IPS-11a (cell line): ENCODE measurements at regions not wholly inside any gene's neighbourhood (a gene's known extent, or its start where the extent isn't known, plus 50 kb on each side); places are given as distances from the start of the nearest gene placed in this dataset.

Experiments used
- H3K4me3 ChIP-seq: one replicate; pipeline ENCODE4 v1.5.1; 2013; ENCODE audit warnings: low read depth, low read length, control low read depth

DNA sequence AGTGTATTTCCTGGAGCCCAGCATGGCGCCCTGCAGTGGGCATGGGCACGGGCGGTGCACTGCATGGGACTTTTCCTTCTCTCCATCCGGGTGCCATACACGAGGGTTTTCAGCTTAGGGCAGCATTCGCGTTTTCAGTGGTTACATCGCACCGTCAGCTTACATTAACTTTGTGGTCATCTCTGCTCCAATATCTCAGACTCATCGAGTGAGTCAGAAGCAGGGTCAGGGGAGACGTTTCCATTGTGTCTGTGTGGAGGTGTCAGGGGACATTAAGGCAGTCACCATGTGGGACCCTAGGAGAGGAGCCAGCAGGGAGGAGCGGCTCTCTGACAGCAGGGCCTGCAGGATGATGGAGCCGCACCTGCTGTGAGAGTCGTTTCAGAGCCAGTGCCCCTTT lies 541.0 kb downstream of the FGF9 start:
- no peak overlapping the region for H3K4me3 ChIP-seq

DNA sequence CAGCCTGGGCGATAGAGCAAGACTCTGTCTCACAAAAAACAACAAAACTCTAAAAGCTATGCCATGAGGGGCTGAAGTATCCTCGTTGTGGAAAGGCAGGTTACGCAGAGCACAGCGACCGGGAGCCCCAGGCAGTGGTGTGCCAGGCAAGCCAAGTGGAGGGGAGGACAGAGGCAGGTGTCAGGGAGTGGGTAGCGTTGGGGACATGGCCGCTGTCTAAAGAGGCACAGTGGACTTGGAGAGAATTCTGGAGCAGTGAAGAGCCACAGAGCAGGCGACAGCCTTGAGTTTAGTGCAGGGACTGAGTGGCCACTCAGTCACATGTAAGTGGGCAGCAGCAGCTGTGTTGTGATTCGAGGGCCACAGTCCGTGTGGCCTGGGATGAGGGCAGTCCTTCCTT lies 541.7 kb downstream of the FGF9 start:
- H3K4me3 ChIP-seq, result no peak overlapping the region

DNA sequence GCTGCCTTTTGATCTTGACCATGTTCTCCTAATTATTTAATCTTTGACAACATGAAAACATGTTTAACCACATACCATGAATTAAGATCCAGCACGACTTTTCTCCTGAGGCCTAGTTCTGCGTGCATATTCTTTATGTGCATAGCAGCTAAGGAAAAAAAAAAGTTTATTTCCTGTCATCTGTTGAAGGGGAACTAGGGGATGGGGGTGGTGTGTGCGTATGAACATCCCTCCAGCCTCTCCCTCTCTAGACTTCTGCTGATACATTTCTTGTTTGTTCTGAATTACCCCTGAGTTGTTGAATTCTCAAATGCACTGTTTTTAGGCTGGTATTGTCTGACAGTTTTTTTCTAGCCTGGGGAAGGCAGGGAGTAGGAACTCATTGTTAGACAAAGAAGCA lies 543.3 kb downstream of the FGF9 start:
- no peak overlapping the region for H3K4me3 ChIP-seq

DNA sequence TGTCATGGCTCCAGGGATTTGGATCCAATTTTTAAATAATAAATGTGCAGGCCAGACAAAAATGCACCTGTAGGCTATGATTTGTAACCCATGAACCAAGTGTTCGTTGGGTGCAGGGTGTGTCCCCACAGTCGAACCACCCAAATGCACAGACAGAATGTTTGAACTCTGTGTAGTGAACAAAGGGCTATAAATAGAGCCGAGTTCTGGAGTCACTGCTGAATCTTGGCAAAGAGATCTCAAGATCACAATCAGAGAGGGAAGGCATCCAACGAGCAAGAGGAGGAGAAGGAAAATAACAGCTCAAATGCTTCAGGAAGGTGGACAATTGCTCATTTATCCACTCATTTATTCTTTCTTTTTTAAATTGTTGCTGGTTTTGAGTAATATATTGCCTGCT lies 547.9 kb downstream of the FGF9 start:
- H3K4me3 ChIP-seq, result no peak overlapping the region

DNA sequence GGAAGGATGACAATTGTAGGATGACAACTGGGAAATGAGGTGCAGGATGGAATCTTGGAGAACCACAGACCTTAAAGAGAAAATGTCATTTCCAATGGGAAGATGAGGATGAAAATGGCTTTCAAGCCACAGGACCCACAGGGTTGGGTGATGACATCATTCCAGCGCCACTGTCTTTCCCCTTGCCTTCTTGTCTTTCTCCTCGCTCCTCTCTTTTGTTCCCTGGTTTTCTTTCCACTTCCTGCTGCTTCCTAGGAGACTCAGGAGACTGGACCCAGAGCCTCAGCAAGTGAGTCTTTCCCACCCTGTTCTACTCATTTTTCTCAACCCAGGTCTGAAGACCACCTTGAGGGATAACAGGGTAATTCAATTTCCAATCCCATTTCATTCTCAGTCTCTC lies 548.8 kb downstream of the FGF9 start:
- no peak overlapping the region for H3K4me3 ChIP-seq

DNA sequence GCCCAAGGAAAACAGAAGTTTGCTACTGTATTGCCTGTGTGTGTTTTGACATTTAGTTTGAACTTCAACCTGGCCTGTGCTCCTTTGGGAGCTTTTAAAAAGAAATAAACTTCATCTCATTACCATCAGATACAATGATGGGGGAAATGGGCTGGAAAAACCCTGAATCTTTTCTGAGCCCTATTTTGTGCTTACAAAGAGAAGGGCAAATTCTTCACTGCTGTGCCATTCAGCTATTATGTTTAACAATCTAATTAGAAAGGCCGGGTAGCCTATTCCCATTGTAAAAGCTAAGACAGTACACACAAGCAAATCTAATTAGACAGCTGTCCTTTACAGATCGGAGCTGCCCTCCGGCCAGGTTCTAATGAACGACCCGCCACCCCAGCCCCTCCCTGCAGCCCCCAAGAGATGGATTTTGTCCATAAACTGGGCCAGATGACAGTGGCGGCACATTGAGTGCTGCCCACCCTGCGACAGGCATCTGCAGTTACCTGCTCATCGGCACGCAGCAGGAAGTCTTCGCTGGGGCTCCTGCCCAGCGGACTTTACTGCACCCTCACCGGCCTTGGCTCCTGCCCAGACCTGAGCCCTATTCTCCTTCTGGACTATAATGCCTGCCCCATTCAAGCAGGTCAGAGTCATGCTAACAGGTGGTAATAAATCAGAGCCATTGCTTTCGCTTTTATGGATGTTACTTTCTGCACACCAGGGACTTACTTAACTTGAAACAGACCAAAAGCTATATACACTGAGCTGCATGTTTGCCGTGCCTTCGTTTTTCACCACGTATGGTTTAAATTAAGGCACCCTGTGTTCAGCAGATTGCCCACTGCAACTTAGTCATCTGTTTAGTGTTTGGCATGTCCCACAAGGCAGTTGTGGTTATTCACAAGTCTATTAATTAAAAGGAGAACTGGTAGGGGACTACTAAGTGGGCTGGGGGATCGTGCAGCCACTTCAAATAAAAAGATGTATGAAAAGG lies 549.6 kb downstream of the FGF9 start:
- no peak overlapping the region for H3K4me3 ChIP-seq

DNA sequence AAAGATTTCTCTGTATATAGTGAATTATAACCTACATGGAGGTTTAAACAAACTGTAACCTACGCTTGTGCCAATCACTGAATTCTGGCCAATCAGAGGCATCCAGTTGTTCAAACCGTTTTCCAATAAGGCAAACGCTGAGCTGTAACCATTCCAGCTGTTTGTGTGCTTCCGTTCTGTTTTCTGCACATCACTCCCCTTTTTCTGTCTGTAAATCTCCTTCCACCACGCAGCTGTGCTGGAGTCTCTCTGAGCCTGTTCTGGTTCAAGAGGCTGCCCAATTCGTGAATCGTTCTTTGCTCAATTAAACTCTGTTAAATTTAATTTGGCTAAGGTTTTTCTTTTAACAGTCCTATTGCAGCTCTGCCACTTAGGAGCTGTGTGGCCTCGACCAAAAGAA lies 552.5 kb downstream of the FGF9 start:
- H3K4me3 ChIP-seq, result no peak overlapping the region

DNA sequence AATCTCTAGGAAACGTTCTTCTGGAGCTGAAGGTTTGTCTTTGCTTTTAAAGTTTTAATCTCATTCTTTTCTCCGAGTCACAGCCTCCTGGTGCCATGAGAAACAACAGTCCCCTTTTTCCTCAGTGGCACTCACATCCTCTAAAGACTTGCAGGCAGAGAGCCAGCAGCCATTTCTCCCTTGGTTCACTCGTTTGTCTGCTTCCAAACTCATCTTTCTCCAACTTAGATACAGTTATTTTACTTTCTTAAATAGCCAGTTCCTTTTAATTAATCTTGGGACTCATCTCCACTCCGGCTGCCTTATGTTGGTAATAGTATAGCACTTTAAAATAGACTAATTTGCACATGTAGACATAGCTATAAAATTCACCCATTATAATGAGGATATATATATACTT lies 555.2 kb downstream of the FGF9 start:
- H3K4me3 ChIP-seq, result no peak overlapping the region

DNA sequence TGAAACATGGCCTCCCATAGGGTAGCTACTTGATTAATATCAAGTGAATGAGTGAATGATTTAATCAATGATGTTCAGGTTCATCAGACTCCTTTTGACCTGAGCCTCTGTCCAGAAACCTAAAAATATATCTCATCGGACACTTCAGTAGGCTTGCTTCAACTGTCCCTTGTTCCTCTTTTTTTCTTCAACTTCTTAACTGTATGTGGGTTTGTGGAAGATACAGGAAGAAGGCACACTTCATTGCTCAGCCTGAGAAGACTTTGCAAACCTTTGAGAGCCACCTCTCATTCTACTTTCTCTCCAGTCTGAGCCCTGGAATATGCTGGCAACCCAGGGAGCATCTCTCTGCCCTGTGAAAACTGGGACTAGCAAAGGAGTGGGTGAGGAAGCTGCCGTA lies 557.0 kb downstream of the FGF9 start:
- no peak overlapping the region for H3K4me3 ChIP-seq

DNA sequence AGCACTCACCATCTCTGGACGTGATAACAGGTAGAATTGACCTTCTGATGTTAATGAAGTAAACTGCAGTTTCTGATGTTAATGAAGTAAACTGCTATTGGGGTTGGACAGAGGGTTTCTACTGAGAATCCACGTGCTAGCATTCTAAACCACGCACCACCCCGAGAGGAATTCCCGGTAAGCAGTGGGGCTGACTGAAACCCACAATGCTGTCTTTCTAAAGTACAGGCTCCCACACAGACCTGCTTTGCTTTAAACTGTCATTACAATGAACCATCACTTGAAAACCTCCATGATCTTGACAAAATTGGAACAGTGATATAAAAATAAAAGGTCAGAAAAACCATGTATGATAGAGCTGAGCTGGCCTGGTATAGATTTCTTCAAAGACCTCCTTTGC lies 559.0 kb downstream of the FGF9 start:
- no peak overlapping the region for H3K4me3 ChIP-seq

DNA sequence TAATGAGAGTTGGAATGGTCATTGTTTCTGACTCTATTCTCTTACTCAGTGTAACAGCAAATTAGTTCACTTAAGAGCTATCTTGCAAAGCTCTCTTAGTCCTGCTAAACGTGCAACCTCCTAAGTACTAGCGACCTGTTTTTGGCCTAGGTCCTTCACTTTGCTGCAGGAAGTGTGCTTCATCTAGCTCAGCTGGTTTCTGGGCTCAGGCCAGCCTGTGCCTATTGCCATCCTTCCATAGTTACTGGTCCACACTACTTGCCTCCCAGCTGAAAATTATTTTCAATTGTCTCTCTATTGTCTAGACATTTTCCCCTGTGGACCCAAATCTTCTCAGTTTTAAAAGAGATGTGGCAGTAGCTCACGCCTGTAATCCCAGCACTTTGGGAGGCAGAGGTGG lies 561.3 kb downstream of the FGF9 start:
- no peak overlapping the region for H3K4me3 ChIP-seq

DNA sequence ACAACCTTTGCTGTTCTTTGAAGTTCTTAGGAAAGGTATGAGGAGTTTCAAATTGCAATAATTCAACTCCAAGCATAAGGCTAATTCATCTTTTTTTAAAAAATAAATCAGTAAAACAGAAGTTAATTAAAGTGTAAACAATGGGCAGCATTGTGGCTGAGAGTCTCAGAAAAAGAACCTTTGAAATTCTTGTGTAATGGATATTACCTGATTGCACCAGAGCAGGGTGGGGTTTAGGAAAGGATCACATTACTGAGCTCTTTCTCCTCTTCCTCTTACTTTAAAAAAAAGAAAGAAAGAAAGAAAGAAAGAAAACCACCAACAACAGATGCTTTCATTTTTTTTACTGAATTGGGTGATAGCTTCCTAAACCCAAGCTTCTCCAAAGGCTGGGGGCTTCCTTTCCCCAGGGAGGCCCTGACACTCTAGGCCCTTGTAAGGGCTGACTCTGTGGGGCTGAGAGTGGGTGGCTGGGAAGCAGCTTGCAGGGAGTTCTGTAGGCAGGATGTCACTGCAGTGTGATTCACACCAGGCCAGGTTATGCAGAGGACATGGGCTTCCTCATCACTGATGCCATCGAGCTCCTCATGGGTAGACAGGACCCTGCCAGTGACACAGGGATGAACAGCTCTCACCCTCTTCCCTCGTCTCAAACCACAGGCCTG lies 564.5 kb downstream of the FGF9 start:
- H3K4me3 ChIP-seq, result no peak overlapping the region

DNA sequence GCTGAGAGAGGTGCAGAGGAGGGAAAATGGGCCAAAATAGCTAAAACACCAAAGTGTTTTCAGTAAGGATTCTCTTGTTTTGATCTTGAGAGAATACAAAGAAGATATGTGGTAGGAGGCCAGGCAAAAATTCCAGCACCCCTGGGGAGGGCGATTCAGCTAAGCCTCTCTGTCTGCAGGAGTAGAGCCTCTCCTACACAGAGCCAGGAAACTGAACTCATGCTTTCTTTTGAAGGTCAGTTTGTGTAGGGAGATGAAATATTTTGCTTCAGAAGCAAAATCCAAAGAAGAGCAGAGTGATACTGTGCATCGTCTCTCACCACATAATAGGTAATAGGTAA lies 565.0 kb downstream of the FGF9 start:
- H3K4me3 ChIP-seq, result no peak overlapping the region

DNA sequence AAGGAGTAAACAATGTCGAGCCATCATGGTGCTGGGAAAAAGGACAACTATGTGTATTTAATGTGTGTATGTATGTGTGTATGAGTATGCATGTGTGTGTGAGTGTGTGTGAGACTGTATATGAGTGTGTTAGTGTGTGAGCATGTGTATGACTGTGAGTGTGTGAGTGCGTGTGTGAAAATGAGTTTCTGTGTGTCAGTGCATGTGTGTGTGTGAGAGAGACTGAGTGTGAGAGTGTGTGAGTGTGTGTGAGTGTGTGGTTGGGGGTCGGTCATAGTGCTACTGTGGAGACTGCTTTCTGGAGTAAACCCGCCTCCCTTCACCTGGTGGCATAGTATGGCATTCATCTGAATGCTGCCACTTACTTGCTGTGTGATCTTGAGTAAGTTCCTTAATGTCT lies 567.4 kb downstream of the FGF9 start:
- H3K4me3 ChIP-seq, result no peak overlapping the region

DNA sequence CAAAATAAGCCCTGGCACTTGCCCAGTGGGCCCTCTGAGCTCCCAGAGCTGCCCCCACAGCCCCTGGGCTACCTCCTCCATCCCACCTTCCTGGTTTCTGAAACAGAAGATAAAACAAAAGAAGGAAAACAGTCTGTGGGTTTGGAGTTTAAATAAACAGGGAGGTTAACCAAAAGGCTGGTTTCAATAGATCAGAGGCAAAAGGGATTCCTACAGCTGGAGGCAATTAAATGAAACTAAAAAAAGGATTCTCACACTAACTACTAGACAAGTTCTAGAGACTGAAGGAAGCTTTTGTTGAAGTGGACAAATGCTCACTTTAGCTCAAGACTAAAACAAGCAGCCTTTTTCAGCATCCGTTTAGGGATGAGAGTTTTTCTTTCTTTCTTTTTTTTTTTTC lies 569.8 kb downstream of the FGF9 start:
- H3K4me3 ChIP-seq, result no peak overlapping the region

DNA sequence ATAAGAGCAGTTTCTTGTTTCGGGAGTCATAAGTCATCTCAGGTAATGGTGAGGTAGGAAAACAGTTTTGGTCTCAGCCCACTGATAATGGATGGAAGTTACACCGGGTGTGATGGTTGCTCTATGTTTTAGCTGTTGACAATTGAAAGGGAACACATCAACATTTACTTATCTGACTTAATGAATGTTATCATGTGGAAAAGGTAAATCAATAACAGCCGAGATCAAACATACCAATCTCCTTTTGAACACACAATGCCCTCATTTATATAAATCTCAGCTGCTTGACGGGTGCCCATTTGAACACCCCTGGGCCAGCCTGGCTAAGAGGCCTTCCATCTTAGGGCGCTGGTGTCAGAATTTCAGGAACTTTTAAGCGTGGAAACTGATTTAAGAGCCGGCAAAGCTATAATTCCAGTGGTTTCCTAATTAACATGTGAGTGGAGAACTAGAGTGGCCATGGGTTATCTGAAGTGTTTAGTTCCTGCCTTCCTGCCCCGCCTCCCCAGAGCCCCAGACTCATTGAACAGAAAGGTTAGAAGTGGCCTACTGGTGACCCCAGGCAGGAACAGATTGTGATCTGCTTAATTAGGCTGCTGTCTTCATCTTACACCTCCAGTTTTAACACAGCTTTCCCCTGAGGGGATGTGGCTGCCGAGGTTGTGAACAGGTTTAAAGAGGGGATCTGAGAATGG lies 572.7 kb downstream of the FGF9 start:
- no peak overlapping the region for H3K4me3 ChIP-seq

DNA sequence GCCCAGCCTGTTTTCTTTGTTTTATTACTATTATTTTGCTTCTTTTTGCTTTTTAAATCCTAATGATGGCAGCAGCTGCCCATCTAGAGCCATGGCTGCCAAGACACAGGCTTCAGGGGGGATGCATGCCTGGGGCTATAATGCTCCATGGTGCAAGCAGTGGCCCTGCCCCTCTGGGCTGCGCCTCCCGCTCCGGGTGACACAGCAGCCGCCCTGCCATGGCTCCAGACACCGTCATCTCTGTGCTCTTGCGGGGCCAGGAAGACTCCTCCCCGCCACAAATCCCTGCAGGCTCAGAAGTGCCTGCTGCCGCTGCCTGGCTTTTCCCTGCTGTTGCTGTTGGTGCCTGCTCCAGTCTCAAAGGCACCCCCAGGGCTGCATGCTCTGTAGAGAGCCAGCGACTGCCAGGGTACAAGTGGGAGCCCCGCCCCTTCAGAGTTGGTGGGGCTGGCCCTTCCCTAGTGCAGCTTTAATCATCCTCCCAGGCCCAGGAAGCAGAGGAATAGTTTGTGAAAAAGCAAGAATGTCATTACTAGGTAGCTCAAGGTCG lies 581.5 kb downstream of the FGF9 start:
- no peak overlapping the region for H3K4me3 ChIP-seq

DNA sequence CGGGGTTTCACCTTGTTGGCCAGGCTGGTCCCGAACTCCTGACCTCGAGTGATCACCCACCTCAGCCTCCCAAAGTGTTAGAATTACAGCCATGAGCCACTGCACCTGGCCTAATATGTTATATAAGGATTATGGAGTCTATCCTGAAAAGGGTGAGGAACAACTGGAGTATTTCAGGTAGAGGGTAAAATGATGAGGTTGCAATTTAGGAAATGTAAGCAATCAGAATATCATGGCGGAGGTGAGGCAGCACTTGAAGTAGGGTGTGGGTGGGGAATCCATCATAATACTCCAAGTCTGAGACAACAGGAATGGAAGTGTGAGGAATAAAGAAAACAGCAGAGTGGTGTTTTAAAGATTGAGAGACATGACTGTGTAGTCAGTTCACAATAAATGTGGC lies 582.2 kb downstream of the FGF9 start:
- no peak overlapping the region for H3K4me3 ChIP-seq

DNA sequence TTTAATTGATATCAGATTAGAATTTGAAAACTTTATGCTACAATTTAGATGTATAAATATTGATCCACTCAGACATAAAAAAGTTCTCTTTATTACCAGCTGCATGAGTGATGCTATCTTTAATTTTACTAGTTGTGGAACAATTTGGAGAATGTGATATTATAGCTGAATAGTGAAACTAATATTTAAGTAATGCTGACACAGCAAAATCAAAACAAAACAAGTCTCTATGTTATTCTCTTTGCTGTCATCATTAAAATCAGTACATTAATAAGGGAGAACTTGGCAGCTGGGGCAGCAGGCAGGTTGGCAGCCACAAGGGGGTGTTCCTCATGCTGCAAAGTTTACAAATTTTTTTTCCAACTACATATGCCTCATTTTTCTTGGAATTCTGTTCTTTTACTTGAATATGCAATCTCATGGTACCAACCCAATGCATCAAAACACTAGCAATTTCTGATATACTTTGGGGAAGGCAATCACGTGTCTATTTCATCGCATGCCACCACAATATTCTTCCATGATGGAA lies 585.3 kb downstream of the FGF9 start:
- H3K4me3 ChIP-seq, result no peak overlapping the region

DNA sequence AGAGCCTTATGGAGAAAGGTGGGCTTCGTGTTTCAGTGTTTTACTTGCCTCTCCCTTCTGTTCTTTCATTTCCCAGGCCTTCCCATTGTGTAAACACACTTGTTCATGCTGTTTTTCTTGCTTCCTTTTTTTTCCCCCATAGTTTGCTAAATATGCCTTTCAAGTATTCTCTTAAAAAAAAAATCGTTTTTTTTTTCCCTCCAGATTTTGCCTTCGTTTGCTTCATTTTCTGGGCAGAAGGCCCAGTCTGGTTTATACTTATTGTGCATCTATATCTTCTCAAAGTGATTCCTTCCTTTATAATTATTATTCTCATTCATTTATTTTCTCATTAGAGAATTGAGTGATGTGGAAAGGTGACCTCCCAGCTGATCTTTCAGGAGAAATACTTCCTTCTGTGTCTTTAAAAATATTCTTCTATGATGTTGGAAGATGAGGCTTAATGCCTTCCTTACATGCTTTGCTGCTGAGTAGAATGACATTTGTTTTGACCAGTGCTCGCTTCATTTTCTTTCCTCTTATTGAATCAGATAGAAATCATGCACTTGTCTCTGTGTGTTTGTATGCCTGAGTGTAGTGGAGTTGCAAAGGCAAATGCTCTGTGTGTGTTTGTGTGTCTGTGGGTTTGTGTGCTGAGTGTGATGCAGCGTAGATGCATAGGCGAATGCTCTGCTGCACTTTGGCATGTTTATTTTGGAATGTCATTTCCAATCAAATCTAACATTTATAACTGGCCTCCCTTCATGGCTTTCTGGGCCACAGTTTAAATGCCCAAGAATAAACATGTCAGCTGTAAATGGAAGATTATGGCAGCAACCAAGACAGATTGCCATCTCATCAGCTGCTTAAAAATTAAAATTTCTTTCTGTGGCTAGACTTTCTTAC lies 591.4 kb downstream of the FGF9 start:
- H3K4me3 ChIP-seq, result no peak overlapping the region
